SK-N-SH (cell line): ENCODE measurements at regions not wholly inside any gene's neighbourhood (a gene's known extent, or its start where the extent isn't known, plus 50 kb on each side); places are given as distances from the start of the nearest gene placed in this dataset.

Experiments
- EP300 ChIP-seq, 2 experiments: IDR thresholded peaks; 2 replicates each; pipeline versions ENCODE4 v1.4.0 to v1.6.1; 2012; ENCODE audit warnings: borderline replicate concordance in 1 of 2, low read depth in 1 of 2, low read length in 1 of 2
- JUND ChIP-seq: IDR thresholded peaks from 2 replicates; pipeline ENCODE4 v1.4.0; 2012
- POLR2AphosphoS5 ChIP-seq: IDR thresholded peaks from 2 replicates; pipeline ENCODE4 v1.6.1; 2012; ENCODE audit warnings: low read depth, low read length
- RAD21 ChIP-seq: IDR thresholded peaks from 2 replicates; pipeline ENCODE4 v1.6.1; 2012; ENCODE audit warnings: mild to moderate bottlenecking, low read length
- RFX5 ChIP-seq: IDR thresholded peaks from 2 replicates; pipeline ENCODE4 v1.6.1; 2012; ENCODE audit warnings: mild to moderate bottlenecking, improper control_type of control experiment, low read length
- SIN3A ChIP-seq: IDR thresholded peaks from 2 replicates; pipeline ENCODE4 v1.6.1; 2012; ENCODE audit warnings: low read depth, mild to moderate bottlenecking, low read length, moderate library complexity, borderline replicate concordance
- SMC3 ChIP-seq: IDR thresholded peaks from 2 replicates; pipeline ENCODE4 v1.6.1; 2012; ENCODE audit warnings: low read depth, low read length, improper control_type of control experiment
- TCF12 ChIP-seq: IDR thresholded peaks from 2 replicates; pipeline ENCODE4 v1.4.0; 2012
- TEAD4 ChIP-seq: IDR thresholded peaks from 2 replicates; pipeline ENCODE4 v1.4.0; 2012; ENCODE audit warnings: mild to moderate bottlenecking, borderline replicate concordance; ENCODE audit not compliant: insufficient read depth
- TF ChIP-seq, protein P1 (sequence below): fragments of 200-600 bp; sonication (generic); IDR thresholded peaks from 2 replicates; pipeline ENCODE4 v1.6.1; 2017; ENCODE audit warnings: antibody characterized with exemption, mild to moderate bottlenecking, moderate library complexity

GRCh38 chr5:34495178-34495577 lies 160.9 kb upstream of the RAI14 start:
- no peak for TF ChIP-seq POLR2AphosphoS5
- no peak for TF ChIP-seq TEAD4
- TF ChIP-seq TCF12: no peak
- no peak for TF ChIP-seq SMC3
- TF ChIP-seq, protein P1, sequence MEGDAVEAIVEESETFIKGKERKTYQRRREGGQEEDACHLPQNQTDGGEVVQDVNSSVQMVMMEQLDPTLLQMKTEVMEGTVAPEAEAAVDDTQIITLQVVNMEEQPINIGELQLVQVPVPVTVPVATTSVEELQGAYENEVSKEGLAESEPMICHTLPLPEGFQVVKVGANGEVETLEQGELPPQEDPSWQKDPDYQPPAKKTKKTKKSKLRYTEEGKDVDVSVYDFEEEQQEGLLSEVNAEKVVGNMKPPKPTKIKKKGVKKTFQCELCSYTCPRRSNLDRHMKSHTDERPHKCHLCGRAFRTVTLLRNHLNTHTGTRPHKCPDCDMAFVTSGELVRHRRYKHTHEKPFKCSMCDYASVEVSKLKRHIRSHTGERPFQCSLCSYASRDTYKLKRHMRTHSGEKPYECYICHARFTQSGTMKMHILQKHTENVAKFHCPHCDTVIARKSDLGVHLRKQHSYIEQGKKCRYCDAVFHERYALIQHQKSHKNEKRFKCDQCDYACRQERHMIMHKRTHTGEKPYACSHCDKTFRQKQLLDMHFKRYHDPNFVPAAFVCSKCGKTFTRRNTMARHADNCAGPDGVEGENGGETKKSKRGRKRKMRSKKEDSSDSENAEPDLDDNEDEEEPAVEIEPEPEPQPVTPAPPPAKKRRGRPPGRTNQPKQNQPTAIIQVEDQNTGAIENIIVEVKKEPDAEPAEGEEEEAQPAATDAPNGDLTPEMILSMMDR: no peak
- no peak for TF ChIP-seq JUND
- TF ChIP-seq RFX5: no peak
- TF ChIP-seq EP300 (IDR thresholded peaks at IDR 0.05; ENCODE audit: borderline replicate concordance in 1 of 2, low read depth in 1 of 2, low read length in 1 of 2): no peak
- no peak for TF ChIP-seq SIN3A
- no peak for TF ChIP-seq RAD21
